ENCODE measurements at regions not wholly inside any gene's neighbourhood (a gene's known extent, or its start where the extent isn't known, plus 50 kb on each side); places are given as distances from the start of the nearest gene placed in this dataset.

GRCh38 chr11:127552446-127552845 is 551.9 kb upstream of the KIRREL3 start:
- TF ChIP-seq ESRRG (CRISPR knock-in tag; IDR thresholded peaks at IDR 0.05) (no peak), TOX (CRISPR knock-in tag; IDR thresholded peaks at IDR 0.05; ENCODE audit: borderline replicate concordance) (no peak), RARB (CRISPR knock-in tag; IDR thresholded peaks at IDR 0.05) (no peak)
